ENCODE measurements at regions not wholly inside any gene's neighbourhood (a gene's known extent, or its start where the extent isn't known, plus 50 kb on each side); places are given as distances from the start of the nearest gene placed in this dataset.

GRCh38 chr1:106173101-106173500 is 883.4 kb upstream of the PRMT6 start:
- H3K4me3 ChIP-seq (ENCODE audit: low read depth, low read length), result no peak overlapping the region
- H3K27me3 ChIP-seq (ENCODE audit: control insufficient read depth, insufficient read depth, low read length), result no peaks in the 10 kb centered on the region
- no peaks in the 10 kb centered on the region for H3K36me3 ChIP-seq (ENCODE audit: control insufficient read depth, insufficient read depth, low read length)
- TF ChIP-seq CTCF (IDR thresholded peaks at IDR 0.05; ENCODE audit: insufficient read depth, low read length, poor library complexity, severe bottlenecking), result no peak
- DNase-seq (ENCODE audit: low read depth), result no peak

DNA sequence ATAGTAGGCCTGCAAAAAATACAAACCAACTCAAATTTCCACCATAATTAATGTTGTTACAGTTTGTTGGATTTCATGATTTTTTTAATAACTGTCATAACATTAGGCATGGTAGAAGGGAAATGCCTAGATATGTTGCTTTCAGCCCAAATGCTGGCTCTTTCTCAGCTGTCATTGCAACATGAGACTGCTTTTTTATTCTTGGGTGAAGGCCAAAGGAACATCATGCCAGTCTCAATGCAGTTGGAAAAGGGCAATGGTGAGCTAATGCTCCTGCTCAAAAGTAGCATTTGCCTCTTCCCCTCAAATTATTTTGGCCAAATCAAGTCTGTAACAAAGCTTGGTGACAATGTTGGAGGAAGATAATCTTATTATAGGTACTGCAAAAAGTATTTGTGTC is 877.7 kb upstream of the PRMT6 start:
- H3K27me3 ChIP-seq (ENCODE audit: control insufficient read depth, insufficient read depth, low read length), result no peaks in the 10 kb centered on the region
- no peak overlapping the region for H3K4me3 ChIP-seq (ENCODE audit: low read depth, low read length)
- H3K36me3 ChIP-seq (ENCODE audit: control insufficient read depth, insufficient read depth, low read length), result no peaks in the 10 kb centered on the region
- TF ChIP-seq CTCF (IDR thresholded peaks at IDR 0.05; ENCODE audit: insufficient read depth, low read length, poor library complexity, severe bottlenecking), result no peak
- no peak for DNase-seq (ENCODE audit: low read depth)

DNA sequence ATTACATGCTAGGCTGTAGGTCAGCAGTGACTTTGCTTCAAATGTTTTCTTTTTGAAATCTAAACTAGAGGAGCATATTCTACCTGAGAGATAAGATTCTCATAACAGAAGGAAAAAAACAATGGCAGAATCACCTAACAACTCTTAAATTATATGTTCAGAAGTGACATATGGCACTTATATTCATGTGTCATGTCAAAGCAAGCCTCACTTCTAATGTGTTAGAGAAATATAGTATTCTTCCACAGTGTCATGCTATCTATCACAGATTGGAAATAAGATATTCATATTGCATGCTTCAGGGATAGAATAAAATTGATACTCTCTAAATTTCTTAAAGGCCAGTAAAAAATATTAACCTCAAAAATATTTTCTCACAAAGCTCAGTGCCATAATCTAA is 874.6 kb upstream of the PRMT6 start:
- no peak for TF ChIP-seq CTCF (IDR thresholded peaks at IDR 0.05; ENCODE audit: insufficient read depth, low read length, poor library complexity, severe bottlenecking)
- H3K36me3 ChIP-seq (ENCODE audit: control insufficient read depth, insufficient read depth, low read length), result no peaks in the 10 kb centered on the region
- no peak for DNase-seq (ENCODE audit: low read depth)
- H3K27me3 ChIP-seq (ENCODE audit: control insufficient read depth, insufficient read depth, low read length), result no peaks in the 10 kb centered on the region
- H3K4me3 ChIP-seq (ENCODE audit: low read depth, low read length), result no peak overlapping the region

GRCh38 chr1:106185089-106185488 is 871.4 kb upstream of the PRMT6 start:
- Histone ChIP-seq H3K36me3 (ENCODE audit: control insufficient read depth, insufficient read depth, low read length) (no peaks in the 10 kb centered on the region), H3K4me3 (ENCODE audit: low read depth, low read length) (no peak overlapping the region), H3K27me3 (ENCODE audit: control insufficient read depth, insufficient read depth, low read length) (no peaks in the 10 kb centered on the region)
- no peak for DNase-seq (ENCODE audit: low read depth)
- TF ChIP-seq CTCF (IDR thresholded peaks at IDR 0.05; ENCODE audit: insufficient read depth, low read length, poor library complexity, severe bottlenecking), result no peak

DNA sequence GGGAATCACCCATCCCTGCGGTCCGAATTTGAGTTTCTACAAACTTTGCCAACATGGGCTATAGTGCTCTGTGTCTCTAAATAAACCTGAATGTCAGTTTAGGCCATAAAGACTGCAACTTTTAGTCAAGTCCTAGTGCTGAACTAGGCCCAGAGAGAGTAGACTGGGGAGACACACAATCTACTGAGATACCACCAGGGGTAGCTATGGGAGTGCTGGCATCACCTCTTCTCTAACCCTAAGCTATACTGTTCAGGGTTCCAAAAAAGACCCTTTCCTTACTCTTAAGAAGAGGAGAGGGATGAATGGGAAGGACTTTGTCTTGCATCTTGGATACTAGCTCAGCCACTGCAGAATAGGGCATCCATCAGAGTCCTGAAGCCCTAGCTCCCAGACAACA is 866.7 kb upstream of the PRMT6 start:
- no peak for TF ChIP-seq CTCF (IDR thresholded peaks at IDR 0.05; ENCODE audit: insufficient read depth, low read length, poor library complexity, severe bottlenecking)
- DNase-seq (ENCODE audit: low read depth), result no peak
- no peak overlapping the region for H3K4me3 ChIP-seq (ENCODE audit: low read depth, low read length)
- H3K36me3 ChIP-seq (ENCODE audit: control insufficient read depth, insufficient read depth, low read length), result no peaks in the 10 kb centered on the region
- H3K27me3 ChIP-seq (ENCODE audit: control insufficient read depth, insufficient read depth, low read length), result no peaks in the 10 kb centered on the region

DNA sequence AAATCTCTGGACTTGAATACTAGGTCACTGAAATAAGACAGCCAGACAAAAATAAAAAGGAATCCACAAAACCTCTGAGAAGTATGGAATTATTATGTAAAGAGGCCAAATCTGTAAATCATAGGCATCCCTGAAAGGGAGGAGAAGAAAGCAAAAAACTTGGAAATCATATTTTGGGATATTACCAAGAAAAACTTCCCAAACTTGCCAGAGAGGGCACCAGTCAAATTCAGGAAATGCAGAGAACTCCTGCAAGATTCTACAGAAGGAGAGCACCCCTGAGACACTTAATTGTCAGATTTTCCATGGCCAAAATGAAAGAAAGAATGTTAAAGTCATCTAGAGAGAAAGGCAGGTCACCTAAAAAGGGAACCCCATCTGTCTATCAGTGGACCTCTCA is 862.3 kb upstream of the PRMT6 start:
- no peaks in the 10 kb centered on the region for H3K36me3 ChIP-seq (ENCODE audit: control insufficient read depth, insufficient read depth, low read length)
- no peak for TF ChIP-seq CTCF (IDR thresholded peaks at IDR 0.05; ENCODE audit: insufficient read depth, low read length, poor library complexity, severe bottlenecking)
- no peak for DNase-seq (ENCODE audit: low read depth)
- no peaks in the 10 kb centered on the region for H3K27me3 ChIP-seq (ENCODE audit: control insufficient read depth, insufficient read depth, low read length)
- no peak overlapping the region for H3K4me3 ChIP-seq (ENCODE audit: low read depth, low read length)
